LoVo (cell line): ENCODE measurements at regions not wholly inside any gene's neighbourhood (a gene's known extent, or its start where the extent isn't known, plus 50 kb on each side); places are given as distances from the start of the nearest gene placed in this dataset.
"Not testable (repeated sequence)": the region's sequence is repeated elsewhere in the genome, so short reads cannot be mapped to it uniquely, and the experiment has no call there.

Source experiments
- DNase-seq: peaks from one replicate; pipeline ENCODE4 v3.0.0-alpha.2; 2016; ENCODE audit warnings: low spot score

DNA sequence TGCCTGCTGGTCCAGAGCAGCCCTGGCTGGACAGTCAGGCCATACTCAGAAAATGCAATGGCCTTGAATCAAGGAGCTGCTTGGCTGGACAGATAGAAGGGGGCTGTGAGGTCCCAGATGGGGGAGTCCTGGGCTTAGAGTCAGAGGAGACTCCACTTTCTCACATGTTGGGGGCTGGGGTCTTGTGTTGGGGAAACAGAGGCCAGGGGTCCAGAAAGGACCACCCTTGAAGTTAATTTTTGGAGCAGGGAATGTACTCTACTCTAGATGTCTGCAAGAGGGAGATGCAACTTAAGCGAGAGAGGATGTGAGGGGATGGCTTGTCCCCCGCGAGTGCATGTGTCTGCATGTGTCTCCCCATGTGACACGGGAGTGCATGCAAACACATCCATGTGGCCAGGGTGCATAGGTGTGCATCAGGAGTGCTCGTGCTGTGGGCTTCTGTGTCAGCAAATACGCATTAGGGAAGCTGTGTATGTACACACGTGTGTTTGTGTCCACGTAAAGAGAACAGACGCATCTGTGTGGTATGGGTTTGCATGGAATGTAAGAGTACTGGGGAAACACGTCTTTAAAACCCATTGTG, 303.2 kb downstream of the MYCN start:
- DNase-seq = no peak

DNA sequence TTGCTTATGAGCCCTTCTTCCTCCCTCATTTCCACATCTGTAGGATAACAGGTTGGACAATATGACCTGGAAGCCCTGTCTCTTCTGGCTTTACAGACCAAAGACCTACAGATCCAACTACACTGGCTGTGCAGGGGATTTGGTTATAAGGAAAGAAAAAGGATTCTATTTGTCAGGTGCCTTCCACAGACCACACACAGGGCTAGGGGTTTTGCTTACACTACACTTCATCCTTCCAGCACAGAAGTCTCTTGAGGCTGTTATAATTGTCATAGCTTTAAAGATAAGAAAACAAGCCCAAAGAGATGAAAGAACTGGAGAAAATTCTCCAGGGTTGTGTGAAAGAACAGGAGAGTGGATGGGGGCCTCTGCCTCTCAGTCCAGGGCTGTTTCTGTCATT, 302.6 kb downstream of the MYCN start:
- no peak for DNase-seq

DNA sequence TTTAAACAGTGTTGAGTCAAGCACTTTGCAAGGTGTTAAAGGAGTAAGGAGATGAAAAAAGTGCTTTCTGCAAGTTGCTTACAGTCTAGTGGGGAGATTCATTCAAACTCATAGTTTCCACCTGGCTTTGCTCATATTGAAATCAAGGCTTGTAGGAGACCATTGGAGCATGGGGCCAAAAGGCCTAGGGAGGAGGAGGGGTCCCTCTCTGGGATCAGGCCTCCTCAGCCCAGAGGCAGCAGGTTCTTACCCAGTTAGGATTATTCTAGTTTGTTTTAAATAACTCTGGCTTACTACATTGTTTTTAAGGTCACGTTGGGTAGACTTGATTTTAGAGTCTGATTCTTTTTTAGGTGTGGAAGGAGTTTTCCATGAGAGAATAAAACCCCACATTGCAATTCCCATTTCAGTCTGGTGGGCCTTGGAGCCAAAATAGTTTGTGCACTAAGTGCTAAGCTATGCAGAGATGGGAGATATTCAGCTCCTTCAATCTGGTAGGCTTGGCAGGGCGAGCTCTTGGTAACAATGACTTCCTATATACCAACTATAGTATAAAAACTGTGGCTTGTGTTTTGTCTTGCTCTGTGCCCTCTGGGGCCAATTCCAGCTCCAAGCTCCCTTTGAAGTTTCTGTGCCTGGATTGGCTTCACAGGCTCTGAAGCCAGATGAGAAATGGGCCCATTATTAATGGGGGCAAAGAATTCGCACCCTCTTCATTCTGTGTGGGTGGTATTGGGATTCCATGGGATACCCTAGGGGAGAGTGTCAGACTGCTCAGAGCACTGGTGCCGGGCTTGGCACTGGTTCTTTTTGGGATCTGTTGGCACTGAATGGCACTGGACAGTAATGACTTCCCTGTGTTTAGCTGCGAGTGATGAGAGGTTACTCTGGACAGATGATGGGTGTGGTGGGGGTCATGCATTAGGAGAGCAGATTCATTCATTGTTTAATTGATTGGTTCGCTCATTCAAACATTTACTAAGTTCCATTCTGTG, 301.1 kb downstream of the MYCN start:
- DNase-seq = no peak

DNA sequence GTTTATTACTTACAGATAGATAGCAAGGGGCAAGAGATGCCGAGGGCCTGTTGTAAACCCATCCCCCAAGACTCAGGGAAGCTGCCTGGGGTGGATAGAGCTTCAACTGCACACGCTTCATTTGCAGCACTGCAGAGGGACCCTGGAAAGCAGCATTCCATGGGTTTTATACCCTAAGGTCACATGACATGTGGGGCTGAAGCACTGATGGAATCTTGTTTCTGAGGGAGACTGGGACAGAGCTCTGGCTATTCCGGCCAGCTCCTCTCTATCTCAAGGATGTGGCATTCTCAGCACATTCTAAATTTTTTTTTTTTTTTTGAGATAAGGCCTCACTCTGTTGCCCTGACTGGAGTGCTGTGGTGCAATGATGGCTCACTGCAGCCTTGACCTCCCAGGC, 300.1 kb downstream of the MYCN start:
- no peak for DNase-seq

DNA sequence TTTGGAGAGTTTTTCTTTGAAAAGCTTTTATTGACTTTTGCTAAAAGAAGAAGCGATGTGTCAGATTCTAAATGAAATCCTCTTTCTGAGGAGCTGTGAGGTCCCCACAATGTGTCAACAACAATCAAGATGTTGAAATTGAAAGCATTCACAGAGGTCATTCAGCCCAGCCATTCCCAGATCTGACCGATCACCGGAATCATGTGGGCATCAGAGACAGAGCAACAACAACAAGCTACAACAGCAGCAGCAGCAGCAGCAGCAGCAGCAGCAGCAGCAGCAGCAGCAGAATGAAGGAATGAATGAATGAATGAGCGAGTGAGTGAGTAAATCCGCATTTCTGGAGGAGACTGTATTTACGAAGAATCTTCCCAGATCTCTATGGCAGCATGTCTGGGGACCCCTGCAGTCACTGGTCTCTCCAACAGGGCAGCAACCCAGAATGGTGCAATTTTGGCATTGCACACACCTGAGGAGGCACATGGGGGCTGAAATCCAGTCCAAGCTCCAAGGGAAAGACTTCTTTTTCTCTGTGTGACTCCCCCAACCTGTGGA, 299.0 kb downstream of the MYCN start:
- no peak for DNase-seq

DNA sequence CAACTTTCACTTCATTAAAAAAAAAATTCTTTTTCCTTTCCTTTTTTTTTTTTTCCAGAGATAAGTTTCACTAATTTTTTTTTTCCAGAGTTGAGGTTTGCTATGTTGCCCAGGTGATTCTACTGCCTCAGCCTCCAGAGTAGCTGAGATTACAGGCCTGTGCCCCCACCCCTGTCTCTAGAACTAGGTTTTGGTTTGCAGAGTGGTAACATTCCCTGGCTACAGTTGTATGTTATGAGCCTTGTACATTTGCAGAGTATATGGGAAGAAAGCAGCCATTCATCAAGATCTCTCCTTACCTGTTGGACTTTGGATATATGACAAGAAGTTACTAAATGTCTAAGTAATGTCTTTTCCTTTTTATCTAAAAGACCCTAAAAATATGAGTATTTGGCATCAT, 298.4 kb downstream of the MYCN start:
- DNase-seq = no peak

DNA sequence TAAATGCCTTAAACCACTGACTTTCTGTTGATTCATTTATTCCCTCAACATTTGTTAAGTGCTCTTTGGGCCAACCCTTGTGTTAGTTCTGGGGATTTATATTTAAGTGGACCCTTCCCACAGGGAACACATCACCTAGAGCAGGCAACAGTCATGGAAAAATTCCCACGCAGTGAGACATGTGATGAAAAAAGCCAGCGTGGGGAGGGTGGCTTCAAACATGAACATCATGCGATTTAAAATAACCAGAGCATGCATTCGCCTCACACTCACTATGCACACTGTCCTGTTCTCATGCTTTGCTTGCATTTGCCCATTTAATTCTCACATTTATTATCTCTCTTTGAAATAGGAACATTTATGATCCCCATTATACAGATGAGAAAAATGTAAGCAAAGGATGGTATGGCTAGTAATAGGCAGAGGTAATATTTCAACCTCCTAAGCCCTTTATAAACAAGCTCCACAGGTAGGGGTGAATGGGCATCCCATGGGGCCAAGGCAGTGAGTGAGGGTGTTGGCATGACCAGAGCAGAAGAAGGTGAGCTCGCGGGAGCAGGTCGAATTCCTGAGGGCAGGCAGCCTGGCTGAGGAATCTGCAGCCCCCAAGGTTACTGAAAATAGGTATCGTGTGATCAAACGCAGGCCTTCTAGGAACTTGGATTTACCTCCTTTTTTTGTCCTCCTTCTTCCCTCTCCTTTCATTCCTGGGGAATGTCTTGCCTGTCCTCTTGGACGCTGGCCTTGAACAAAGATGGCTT, 297.8 kb downstream of the MYCN start:
- DNase-seq = no peak

DNA sequence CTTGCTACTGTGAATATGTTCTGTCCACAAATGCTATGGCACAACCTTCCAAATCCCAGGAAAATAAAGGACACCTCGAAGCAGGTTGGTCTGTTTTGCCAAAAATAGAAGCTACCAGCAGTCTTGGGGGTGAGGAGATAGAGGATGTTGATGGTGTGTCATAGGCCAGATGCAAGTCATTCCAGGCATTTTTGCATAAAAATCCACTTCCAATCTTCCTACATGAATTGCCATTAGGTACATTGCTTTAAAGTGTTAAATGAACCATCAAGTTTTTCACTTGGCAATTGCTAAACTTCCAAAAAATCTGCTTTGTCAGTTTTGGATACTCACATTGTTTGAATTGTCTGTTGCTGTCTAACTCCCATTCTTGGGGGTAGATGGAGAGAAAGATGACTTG, 295.4 kb downstream of the MYCN start:
- no peak for DNase-seq

DNA sequence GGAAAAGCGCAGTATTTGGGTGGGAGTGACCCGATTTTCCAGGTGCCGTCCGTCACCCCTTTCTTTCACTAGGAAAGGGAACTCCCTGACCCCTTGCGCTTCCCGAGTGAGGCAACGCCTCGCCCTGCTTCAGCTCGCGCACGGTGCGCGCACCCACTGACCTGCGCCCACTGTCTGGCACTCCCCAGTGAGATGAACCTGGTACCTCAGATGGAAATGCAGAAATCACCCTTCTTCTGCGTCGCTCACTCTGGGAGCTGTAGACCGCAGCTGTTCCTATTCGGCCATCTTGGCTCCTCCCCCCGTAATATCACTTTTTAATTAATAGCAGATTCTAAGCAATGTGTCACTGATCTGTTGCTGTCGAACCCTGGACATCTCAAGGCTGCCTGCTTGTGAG, 294.9 kb downstream of the MYCN start:
- DNase-seq = not testable (repeated sequence)

DNA sequence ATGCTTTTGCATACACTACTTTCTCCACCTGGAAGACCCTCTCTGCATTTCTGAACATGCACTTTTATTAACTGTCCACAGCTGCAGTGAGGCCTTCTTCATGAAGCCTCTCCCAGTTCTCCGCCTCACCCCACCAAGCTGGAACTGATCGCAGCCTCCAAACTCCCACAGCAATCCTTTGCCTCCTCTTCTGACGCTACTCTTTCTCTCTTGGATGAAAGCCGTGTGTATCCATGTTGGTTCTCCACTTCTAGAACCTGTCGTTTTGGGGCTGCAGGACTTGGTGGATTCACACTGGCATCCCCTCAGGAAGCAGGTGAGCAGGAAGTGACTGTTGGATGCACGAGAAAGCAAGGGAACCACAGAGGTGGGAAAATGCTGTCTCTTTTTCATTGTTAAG, 288.6 kb downstream of the MYCN start:
- no peak for DNase-seq

DNA sequence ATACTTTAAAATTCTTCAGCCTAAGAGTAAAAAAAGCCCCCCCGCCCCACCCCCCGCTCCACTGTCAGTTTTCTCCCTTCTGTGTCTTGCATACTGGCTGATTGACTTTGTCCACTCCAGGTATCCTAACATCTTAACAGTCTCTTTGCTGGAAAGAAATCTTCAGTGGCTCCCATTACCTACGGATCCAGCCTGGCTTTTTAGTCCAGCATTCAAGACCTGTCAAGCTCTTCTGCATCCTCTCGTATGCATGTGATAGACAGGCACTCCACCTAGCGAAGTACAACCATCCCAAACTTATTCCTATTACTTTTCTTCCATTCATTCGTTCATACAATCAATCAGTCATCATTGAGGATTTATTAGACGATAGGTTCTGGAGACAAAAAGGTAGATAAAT, 288.1 kb downstream of the MYCN start:
- DNase-seq = no peak

DNA sequence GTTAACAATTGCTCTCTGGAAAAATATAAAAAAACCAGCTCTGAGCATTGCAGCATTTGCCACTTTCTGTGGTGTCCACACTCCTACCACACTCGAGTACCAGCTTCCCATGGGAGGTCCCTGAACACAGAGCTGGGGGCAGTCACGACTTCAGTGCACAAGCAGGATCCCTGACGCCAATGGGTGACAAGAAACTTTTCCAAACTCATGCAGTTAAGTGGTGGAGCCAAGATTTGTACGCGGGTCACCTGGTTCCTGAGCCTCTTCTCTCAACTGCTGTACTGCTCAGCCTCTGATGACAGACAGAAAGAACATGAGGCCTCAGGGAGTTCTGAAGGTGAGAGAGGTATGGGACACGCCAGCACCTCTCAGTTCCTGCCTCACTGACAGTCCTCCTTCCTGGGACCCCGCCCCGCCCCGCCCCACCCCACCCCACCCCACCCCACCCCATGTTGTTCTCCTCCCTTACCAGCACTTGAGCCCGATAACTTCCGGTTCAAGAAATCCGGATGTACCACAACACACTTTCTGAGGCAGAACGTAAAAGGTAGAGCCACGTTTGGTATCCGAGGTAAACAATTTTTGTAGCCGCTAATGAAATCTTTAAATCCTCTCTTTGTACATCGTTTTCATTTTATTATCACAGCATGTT, 287.6 kb downstream of the MYCN start:
- no peak for DNase-seq

DNA sequence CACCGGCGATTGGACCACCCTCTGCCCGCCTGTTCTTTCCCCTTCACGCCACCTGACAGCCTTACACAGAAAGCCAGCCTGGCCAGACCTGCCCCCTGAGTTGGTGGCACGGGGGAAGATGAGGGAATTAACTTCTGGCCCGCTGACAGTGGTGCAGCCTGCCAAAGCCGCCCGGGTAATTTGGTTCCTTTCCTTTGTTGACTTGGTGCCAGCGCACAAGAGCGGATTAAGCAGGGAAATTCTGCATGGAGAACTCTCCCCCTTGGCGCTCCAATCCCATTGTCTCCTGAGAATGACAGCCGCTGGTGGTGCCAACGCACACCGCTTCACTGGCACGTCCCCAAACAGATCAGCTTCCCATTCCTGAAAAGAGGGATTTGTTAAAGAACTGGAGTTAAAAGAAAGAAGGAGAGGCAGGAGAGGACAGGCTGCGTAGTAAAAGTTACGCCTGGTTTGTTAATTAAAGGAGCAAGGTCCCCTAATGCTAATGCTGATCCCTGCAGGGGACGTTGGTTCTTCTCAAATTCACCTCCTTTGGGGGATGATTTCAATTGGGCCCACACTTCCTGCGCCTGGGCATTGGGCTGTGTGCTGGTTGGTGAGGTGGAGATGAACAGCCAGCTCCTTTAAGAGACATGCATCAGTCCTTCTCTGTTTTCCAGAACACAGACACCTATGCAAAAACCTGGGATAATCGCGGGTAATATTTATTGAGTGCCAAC, 286.8 kb downstream of the MYCN start:
- no peak for DNase-seq

DNA sequence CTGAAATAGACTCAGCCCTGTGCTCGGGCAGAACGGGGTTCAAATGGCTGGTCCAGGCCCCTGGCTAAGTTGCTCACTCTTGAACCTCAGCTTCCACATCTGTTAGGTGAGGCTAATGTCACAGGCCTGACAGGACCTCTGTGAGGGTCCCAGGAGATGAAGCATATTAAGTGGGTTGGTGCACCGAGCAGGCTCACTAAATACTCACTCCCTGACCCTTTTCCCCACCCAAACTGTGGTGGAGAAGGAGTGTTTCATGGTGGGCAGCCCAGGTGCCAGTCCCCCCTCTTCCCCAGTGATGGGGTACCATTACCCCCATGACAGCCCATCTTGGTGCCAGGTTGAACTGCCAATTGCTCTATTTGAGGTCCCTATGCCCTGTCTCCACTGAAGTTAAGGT, 286.0 kb downstream of the MYCN start:
- no peak for DNase-seq

DNA sequence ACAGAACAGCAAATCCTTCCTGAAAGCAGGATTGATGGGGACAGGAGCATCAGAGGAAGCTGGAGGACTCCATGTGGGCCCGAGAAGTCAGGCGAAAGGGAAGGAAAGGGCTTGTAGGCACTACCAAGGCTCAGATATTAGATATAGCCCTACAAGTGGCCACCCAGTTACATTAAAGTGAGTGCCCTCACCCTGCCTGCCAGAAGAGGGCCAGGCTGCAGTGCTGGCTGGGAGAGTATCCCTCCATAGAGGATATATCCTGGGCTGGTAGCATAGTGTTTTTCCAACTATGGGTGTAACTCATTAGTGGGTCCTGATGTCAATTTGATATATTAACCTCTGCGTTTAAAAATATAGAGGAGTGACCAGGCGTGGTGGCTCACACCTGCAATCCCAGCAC, 285.2 kb downstream of the MYCN start:
- DNase-seq = no peak

DNA sequence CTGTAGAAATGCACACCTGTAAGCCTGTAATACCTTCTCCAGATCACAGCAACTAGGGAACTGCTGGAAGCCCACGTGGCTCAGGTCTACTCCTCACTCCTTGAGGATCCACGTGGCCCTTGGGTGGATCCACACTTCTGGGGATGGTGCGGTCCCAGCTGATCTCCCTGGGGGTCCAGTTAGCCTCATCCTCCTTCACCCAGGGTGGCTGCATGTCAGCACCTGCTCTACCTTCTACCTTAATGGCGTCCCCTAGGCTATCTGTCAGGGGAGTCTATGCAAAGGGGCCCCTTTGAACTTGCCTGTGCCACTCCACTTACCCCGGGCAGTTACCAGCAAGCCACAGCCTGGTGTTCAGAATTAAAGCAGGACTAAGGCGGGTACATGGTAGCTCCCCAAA, 284.7 kb downstream of the MYCN start:
- no peak for DNase-seq

DNA sequence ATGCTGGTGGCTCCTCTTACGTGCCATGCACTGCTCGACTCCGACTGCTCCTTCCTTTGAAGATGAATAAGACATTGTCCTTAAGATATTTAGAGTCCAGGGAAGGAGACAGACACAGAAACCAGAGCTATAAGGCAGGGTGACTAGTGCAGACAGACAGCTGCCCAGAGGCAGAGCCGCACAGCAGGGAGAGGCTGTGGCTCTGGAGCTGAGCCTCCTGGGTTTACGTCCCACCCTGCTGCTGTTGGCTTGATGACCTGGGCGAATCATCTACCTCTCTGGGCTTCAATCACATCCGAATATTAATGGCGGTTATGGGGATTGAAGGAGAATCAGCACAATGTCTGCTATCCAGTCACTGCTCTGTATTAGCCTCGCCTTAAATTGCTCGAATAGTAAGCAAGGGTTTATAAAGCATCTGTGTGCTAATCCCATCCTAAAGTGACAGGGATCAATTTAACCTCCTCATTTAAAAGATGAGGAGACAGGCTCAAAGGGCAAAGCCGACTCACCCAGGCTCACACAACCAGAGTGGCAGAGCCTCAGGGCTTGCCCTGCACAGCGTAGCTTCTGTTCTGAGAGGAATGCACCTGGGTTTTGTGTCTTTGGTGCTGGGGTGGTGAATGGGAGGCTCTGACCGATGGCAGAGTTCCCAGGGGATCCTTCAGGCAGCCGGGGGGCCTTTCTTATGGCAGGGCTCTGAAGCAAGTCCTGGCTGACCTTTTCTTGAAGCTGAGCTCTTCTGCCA, 284.1 kb downstream of the MYCN start:
- DNase-seq = no peak

DNA sequence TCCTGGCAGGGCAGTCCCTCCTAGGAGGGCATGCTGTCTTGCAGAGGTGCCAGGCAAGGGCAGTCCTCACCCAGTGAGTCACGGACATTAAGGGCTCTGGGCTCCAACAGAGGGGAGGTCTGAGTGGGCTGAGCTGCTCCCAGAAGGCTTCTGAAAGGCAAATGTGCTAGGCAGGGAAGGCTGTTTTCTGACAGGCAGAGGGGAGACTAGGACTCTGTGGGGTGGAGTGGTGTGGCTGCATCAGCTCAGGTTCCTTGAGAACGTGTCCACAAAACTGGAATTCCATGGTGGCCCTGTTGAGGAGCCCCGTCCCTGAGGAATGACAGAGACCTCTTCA, 283.5 kb downstream of the MYCN start:
- no peak for DNase-seq

DNA sequence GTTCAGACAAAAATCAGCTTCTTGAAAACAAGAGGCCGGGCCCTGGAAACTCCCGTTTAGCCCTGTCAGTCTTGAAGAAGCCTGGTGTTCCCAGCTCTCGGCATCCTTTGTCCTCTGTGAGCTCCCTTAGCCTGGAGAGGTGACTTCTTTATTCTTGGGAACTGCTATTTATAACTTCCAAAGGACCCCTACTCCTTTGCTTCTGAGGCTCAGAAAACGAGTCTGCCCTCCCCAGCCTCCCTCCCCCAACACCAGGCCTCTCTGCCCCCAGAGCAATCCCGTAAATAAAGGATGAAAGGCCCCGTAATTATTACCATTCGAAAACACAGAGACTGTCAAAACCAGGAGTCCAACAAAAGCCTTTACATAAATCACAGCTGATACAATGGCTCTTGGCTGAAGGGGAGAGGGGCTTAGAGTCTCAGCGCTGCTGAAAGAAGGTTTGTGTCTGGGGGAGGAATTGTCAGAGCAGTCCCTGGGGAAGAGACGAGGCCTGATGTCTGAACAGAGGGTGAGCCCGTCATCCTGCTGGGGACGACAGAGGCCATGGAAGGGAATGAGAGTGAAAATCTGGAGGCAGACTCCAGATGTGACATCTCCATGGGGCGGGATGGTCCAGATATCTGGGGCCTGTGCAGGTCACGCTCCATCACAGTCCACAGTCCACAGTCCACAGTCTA, 283.0 kb downstream of the MYCN start:
- no peak for DNase-seq

DNA sequence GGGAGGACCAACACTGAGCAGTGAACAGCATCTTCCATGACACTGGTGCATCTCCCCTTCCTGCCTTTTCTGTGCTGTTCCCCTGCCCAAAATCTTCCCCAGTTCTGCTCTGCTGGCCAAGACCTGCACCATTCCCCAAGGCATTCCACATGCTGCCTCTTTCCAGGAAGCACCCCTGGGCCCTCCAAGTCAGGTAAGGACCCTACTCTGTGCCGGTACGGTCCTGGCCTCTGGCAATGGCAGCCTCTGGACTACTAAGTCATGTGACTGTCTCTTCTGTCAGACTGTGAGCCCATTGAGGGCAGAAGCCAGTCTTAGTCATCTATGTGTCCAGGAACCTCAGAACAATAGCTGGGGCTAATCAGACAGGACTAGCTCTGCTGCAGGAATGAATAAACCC, 282.0 kb downstream of the MYCN start:
- no peak for DNase-seq
